Right renal cortex interstitium (tissue), 3 donors: ENCODE measurements at regions not wholly inside any gene's neighbourhood (a gene's known extent, or its start where the extent isn't known, plus 50 kb on each side); places are given as distances from the start of the nearest gene placed in this dataset.

ENCODE experiments used
- DNase-seq, 3 donors: peaks; one replicate each; pipeline ENCODE4 v3.0.0-alpha.2; 2013; ENCODE audit warnings: low read depth in 3 of 3, low spot score in 2 of 3

DNA sequence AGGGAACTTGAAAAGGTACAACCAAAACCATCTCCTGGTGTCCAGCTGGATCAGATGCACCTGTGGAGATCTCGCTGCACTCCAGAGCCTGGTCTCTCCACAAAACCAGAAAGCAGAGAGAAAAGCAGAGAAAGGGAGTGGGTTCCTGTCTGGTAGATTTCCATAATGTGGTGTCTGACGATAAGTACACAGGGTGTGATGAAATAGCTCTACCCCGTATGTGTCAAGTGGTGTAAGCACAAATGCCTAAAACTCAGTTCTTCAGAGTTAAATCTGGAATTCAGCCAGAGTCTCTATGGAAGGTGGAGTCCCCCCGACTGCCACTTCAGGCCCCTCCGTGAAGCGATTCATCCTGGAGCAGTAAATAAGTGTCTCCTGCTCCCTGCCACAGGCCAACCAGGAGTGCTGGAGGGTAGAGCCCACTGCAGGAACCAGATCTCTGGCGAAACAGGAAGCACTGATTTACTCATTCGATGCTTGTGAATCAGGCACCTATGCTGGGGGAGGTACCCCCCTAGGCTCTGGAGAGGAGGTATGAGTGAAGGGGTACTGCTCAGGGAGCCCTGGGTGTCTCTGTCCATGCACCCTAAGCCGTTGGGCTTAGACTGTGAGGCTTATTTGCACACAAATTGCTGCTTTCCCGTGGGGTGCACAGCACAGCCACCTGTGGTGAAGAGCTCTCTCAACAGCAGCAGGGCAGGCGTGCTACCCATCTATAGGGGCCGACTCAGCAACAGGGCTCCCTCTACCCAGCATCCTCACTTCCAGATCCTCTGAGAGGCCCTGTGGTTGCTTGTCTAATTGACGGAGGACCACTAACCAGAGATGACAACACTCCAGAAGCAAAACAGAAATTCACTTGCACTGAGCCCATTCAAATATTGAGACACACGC lies 97.1 kb upstream of the MYOCD start:
- DNase-seq: no peak

- DNase-seq: no peak
Observed at GRCh38 chr17:12571606-12572005, 94.1 kb upstream of the MYOCD start.

DNA sequence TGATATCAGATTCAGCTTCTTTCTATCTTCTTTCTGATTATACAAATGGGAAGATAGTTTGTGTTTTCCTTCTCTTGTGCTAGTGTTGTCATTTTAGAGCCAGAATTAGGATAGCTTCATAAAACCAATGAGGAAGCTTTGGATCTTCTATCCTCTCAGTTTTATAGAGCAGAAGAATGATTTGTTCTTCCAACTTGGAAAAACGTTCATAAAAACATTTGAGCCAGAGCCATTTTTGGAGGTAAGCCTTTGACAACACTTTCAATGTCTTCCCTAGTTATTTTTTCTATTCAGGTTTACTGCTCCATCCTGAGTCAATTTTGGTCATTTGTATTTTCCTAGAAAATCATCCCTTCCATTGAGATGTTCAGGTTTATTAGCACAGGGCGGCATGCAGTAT lies 91.2 kb upstream of the MYOCD start:
- no peak for DNase-seq

DNA sequence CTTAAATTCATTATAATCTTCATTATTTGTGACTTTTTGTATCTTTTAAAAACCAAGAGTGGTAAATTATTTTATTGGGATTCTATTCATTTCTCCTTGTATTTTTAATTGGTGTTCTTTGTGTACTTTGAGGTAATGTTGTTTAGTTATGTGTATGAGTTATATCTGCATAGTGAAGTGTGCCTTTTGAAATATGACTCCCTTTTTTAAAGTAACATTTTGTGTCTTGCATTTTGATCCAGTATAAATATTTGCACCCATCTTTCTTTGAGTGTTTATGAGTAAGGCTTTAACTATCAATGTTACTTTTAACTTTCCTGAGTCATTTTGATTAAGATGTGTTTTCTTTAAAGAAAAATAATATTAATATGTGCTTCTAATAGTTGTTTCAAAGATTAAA lies 90.0 kb upstream of the MYOCD start:
- DNase-seq: no peak

GRCh38 chr17:12579288-12579687 lies 86.4 kb upstream of the MYOCD start:
- no peak for DNase-seq

DNA sequence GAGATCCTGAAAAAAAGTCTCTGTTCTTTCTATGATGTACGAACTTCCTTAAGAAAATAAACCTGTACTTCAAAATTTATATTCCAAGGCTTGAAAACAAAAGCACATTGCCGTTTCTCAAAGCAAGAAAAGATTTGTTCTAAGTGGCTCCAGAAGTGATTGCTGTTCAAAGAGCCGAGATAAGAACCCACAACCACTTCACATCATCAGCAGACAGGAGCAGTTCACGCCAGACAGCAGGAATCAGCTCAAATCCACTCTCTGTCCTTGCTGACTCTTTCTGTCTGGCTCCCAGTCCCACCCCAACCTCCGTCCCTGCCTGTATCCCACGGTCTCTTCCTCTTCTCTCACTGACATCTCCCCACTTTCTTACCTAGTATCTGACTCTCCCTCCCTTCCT lies 85.0 kb upstream of the MYOCD start:
- no peak for DNase-seq

- DNase-seq: no peak
Observed at GRCh38 chr17:12584727-12585126, 81.0 kb upstream of the MYOCD start.

GRCh38 chr17:12588531-12588930 lies 77.2 kb upstream of the MYOCD start:
- no peak for DNase-seq

DNA sequence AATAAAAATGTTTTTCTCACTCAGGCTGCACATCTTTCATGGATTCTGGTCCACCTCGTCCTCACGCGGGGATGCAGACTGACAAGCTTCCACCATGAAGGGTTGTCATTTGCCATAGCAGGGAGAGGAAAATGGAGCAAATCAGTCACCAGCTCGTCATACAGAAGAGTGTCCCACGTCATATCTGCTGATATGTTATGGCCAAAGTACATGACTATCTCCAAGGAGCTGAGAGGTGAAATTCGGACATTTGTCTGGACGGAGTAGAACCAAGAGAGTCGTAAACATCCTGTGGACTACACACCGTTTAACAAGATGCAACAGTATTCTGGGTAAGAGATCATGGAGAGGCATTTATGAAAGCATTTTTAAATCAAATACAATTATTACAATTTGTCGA lies 75.3 kb upstream of the MYOCD start:
- DNase-seq: no peak

DNA sequence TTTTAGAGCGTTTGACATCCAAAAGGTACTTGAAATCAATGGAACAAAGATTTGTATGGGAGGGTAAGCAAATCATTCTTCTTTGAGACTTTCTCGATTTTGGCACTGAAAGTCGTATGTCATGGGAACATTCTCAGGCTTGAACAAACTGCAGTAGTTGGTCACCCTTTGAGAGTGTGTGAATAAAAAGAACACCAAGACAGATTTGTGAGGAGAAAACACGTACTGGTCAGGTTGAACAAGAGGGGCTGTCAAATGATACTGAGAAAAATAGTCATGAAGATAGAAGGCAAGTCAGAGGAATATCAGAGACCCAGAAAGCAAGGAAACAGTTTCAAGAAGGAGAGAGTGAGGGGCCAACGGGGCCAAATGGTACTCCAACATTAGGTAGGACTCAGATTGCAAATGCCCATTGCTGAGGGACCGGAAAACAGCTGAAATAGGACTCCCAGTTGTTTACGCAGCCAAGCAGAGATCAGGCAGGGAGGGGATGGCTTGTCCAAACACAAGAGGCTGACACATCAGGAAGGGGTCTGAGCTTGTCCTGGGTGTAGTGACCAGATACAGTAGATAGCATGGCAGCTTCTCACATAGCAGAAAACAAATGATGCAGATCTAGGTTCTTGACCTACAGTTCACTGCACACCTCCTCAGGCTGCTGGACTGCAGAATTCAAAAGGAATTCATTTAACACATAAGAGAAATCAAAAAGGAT lies 74.5 kb upstream of the MYOCD start:
- no peak for DNase-seq

DNA sequence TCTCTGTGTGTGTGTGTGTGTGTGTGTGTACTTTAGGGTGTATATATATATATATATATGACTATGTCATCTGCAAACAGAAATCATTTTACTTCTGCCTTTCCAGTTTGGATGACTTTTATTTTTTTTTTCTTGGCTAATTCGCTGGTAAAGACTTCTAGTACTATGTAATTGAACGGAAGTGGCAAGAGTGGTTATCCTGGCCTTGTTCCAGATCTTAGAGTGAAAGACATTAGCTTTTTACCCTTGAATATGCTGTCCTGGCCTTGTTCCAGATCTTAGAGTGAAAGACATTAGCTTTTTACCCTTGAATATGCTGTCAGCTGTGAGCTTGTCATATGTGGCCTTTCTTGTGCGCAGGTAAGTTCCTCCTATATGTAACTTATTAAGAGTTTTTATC lies 72.7 kb upstream of the MYOCD start:
- DNase-seq: no peak

GRCh38 chr17:12596961-12597360 lies 68.7 kb upstream of the MYOCD start:
- no peak for DNase-seq

DNA sequence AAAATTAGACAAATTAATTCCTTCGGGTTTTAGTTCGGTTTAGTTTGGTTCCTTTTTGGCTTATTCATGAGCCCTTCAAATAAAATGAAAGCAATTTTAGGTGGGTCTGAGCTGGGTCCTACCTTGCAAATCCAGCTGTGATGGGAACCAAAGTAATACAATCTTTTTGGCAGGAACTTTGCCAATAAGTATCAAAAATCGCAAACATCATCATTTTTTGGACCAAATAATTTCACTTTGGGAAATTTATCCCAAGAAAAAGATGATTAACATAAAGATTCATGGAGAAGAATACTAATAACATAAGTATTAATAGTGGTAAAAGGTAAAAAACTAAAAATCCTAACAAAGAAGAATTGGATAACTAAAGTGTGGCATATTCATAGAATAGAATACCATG lies 67.8 kb upstream of the MYOCD start:
- no peak for DNase-seq

- no peak for DNase-seq
Observed at GRCh38 chr17:12599186-12599920, 66.3 kb upstream of the MYOCD start.

- DNase-seq: no peak
Observed at GRCh38 chr17:12600349-12600748, 65.3 kb upstream of the MYOCD start.

- DNase-seq: no peak
Observed at GRCh38 chr17:12603566-12603965, 62.1 kb upstream of the MYOCD start.

DNA sequence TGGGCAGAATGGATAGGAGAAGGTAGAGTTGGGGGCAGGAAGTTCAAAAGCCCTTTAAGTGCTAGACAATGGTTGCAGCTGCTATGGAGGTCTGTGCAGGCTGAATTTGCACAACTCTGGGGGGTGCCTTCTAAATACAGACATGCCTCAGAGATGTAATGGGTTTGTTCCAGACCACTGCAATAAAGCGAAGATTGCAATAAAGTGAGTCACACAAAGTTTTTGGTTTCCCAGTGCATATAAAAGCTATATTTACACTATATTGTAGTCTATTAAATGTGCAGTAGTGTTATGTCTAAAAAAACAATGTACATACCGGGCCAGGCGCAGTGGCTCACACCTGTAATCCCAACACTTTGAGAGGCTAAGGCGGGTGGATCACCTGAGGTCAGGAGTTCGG lies 60.5 kb upstream of the MYOCD start:
- DNase-seq: no peak

DNA sequence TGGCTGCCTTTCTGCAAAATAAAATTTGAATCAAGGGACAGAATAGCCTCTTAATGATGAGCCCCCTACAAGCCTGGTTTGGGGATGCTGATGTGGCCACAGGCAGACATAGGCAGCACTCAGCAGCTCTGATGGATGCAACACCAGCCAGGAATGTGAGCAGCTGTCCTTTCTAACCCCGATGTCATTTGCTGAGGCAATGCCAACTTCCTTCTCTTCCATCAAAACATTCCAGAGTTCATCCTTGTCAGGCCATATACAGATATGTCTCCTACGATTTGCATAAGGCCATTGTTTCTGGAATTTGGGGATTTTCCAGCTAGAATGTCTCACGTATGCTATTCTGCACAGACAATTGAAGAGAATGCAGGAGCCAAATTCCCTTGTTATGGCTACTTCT lies 52.1 kb upstream of the MYOCD start:
- DNase-seq: no peak
